ENCODE measurements at regions not wholly inside any gene's neighbourhood (a gene's known extent, or its start where the extent isn't known, plus 50 kb on each side); places are given as distances from the start of the nearest gene placed in this dataset.

GRCh38 chr4:138658518-138658917 lies 357.1 kb upstream of the NOCT start:
- Histone ChIP-seq H3K4ac (ENCODE audit: low read depth, low read length) (no peak overlapping the region), H3K23ac (ENCODE audit: low read depth, low read length) (no peak overlapping the region), H2BK15ac (ENCODE audit: low read depth, low read length) (no peak overlapping the region), H4K8ac (ENCODE audit: low read depth in 2 of 2, low read length in 2 of 2) (no peak overlapping the region), H2AK9ac (replicated peaks; ENCODE audit: low read depth, low read length, poor library complexity) (no peak overlapping the region), H3K9me3 (ENCODE audit: control insufficient read depth, insufficient read depth, low read length) (no peaks in the 10 kb centered on the region), H3K56ac (ENCODE audit: extremely low read depth, insufficient read depth, low read length) (no peak overlapping the region), H4K91ac (ENCODE audit: insufficient read depth, low read depth, low read length) (no peak overlapping the region), H3K14ac (replicated peaks; ENCODE audit: low read depth, low read length) (no peak overlapping the region), H3K36me3 (ENCODE audit: control insufficient read depth, insufficient read depth, low read length) (no peaks in the 10 kb centered on the region), H3K27me3 (ENCODE audit: control insufficient read depth, insufficient read depth, low read length) (no peaks in the 10 kb centered on the region), H3K79me1 (ENCODE audit: low read depth in 1 of 2, low read length in 2 of 2) (no peaks in the 10 kb centered on the region), H2BK120ac (ENCODE audit: low read depth, low read length) (no peak overlapping the region), H2BK5ac (ENCODE audit: low read depth, low read length, poor library complexity, severe bottlenecking) (no peak overlapping the region), H3K27ac (ENCODE audit: insufficient read depth, low read length) (no peak overlapping the region), H3K4me2 (ENCODE audit: low read depth, low read length) (no peak overlapping the region), H2BK20ac (ENCODE audit: low read depth, low read length) (no peak overlapping the region), H3K9ac (ENCODE audit: low read depth, low read length) (no peak overlapping the region), H3K9me1 (ENCODE audit: insufficient read depth, low read length) (no peaks in the 10 kb centered on the region), H3K18ac (ENCODE audit: low read depth, low read length) (no peak overlapping the region), H2AFZ (replicated peaks; ENCODE audit: low read length, poor library complexity) (no peak overlapping the region), H2AK5ac (ENCODE audit: low read depth, low read length) (no peak overlapping the region), H4K5ac (ENCODE audit: low read depth, low read length) (no peak overlapping the region), H3K4me3 (ENCODE audit: insufficient read depth, low read depth, low read length) (no peak overlapping the region), H4K20me1 (ENCODE audit: insufficient read depth, low read length) (no peaks in the 10 kb centered on the region), H3K4me1 (ENCODE audit: control insufficient read depth, insufficient read depth, low read length) (no peaks in the 10 kb centered on the region)
- WGBS, 2 experiments (ENCODE audit: extremely low coverage in 2 of 2, insufficient read length in 1 of 2): no CpG with 5 or more reads among the region's 2 CpGs
- no peak for TF ChIP-seq MXI1 (IDR thresholded peaks at IDR 0.05; ENCODE audit: borderline replicate concordance, low read depth, low read length)
- TF ChIP-seq MAFK (IDR thresholded peaks at IDR 0.05; ENCODE audit: low read depth, low read length): no peak
- ATAC-seq (ENCODE audit: low read depth) (no peak), DNase-seq (no peak)
- ChIA-PET POLR2A (ENCODE audit: unreplicated experiment) (no interaction called here), CTCF (interaction anchor here (0.7 kb wide), 2 partner anchors 557 to 974 kb away, joined by 4 to 8 read pairs; no protein-coding TSS in a partner anchor)
- dilution Hi-C loops (cut with HindIII; ENCODE audit: low sequenced_read_pairs, unreplicated experiment) (no loop called here), intact Hi-C loops (cut with micrococcal nuclease) (no loop called here), in situ Hi-C loops (cut with MboI; ENCODE audit: low sequenced_read_pairs) (no loop called here)
- no TSS peak for BruUV-seq (replicated peaks)
